ENCODE measurements at regions not wholly inside any gene's neighbourhood (a gene's known extent, or its start where the extent isn't known, plus 50 kb on each side); places are given as distances from the start of the nearest gene placed in this dataset.
"Not testable (repeated sequence)": the region's sequence is repeated elsewhere in the genome, so short reads cannot be mapped to it uniquely, and the experiment has no call there.

DNA sequence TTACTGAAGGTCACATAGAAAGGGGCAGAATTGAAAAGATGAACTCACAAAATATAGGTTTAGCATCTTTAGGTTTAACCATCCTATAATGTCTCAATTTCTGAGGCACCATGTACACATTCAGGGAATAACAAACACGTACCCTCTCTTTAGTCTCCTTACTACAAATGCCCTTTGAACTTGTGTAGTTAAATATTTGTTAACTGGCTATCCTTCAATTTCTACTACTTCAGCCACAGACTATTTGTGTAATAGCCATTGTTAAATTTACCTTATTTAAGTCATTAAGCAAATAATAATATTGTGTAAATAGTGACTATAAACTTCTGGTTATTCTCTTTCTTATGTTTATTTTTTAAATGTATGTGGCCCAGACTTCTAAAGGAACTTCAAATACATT is 600.5 kb downstream of the KCNT2 start:
- TF ChIP-seq, protein P1, sequence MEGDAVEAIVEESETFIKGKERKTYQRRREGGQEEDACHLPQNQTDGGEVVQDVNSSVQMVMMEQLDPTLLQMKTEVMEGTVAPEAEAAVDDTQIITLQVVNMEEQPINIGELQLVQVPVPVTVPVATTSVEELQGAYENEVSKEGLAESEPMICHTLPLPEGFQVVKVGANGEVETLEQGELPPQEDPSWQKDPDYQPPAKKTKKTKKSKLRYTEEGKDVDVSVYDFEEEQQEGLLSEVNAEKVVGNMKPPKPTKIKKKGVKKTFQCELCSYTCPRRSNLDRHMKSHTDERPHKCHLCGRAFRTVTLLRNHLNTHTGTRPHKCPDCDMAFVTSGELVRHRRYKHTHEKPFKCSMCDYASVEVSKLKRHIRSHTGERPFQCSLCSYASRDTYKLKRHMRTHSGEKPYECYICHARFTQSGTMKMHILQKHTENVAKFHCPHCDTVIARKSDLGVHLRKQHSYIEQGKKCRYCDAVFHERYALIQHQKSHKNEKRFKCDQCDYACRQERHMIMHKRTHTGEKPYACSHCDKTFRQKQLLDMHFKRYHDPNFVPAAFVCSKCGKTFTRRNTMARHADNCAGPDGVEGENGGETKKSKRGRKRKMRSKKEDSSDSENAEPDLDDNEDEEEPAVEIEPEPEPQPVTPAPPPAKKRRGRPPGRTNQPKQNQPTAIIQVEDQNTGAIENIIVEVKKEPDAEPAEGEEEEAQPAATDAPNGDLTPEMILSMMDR (conservative IDR thresholded peaks at IDR 0.05; ENCODE audit: low read length): no peak
- no peak overlapping the region for H3K4me3 ChIP-seq (ENCODE audit: low read length)
- no peak for DNase-seq (ENCODE audit: low read depth)

DNA sequence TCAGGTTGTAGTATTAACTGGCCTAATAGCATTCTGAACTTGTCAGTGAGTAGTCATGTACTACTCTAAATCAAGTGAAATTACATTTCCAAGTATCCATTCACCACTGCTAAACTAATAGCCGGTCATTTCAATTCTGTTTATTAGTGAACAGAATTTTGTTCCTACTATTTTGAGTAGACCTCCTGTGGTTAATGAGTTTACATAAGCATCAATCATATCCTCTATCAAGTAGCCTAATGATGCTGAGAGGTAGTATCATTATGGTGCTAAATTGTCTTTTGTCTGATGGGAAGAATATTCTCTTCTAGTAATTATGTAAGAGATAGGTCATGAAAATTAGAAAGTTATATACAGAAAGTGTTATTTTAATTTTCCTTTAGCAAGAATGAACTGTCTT is 602.8 kb downstream of the KCNT2 start:
- TF ChIP-seq, protein P1 (conservative IDR thresholded peaks at IDR 0.05; ENCODE audit: low read length): no peak
- no peak for DNase-seq (ENCODE audit: low read depth)
- no peak overlapping the region for H3K4me3 ChIP-seq (ENCODE audit: low read length)

DNA sequence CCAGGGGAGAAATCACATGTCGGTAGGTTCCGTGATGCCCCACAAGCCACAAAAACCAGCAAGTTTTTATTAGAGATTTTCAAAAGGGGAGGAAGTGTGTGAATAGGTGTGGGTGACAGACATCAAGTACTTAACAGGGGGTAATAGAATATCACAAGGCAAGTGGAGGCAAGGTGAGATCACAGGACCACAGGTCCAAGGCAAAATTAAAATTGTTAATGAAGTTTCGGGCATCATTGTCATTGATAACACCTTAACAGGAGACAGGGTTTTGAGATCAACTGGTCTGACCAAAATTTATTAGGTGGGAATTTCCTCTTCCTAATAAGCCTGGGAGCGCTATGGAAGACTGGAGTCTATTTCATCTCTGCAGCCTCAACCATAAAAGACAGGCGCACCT is 603.9 kb downstream of the KCNT2 start:
- not testable (repeated sequence) for DNase-seq (ENCODE audit: low read depth); H3K4me3 ChIP-seq (ENCODE audit: low read length)

DNA sequence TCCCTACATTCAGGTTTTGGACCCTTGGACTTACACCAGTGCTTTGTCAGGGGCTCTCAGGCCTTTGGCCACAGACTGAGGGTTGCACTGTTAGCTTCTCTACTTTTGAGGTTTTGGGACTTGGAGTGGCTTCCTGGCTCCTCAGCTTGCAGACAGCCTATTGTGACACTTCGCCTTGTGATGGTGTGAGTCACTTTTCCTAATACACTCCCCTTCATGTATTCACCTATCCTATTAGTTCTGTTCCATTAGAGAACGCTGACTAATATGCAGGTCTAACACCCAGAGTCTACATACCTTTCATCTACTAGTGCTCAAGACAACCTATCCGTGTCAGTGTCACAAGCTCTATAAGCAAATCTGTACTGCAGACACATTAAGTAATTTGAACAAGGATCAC is 605.3 kb downstream of the KCNT2 start:
- TF ChIP-seq, protein P1 (conservative IDR thresholded peaks at IDR 0.05; ENCODE audit: low read length): no peak
- no peak overlapping the region for H3K4me3 ChIP-seq (ENCODE audit: low read length)
- no peak for DNase-seq (ENCODE audit: low read depth)

DNA sequence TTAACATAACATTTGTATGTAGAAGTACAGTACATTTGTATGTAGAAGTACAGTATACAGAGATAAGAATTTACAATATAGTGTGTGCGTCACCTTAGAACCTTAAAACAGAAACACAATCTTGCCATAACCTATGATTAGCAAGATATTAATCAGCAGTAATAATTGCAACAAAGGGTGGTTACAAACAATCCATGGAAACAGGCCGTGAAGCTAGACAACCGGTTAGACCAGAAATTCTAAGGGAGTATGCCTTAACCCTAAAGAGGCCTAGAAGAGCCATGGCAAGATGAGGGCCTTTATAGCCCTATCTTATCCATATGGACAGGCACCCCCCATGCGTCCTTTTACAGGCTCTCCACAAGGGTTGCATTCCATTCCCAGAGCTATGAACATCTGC is 605.9 kb downstream of the KCNT2 start:
- not testable (repeated sequence) for DNase-seq (ENCODE audit: low read depth)

DNA sequence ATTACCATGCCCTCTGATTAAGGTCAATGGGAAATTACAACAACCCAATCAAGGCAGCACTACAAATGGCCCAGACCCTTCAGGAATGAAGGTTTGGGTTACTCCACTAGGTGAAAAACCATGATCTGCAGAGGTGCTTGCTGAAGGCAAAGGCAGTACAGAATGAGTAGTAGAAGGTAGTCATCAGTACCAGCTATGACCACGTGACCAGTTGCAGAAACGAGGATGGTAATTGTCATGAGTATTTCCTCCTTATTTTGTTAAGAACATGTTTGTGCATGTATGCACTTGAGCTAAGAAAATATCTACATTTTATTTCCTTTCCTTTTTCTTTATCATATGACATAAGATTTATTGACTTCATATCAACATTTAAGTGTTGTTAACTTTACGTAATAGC is 607.1 kb downstream of the KCNT2 start:
- DNase-seq (ENCODE audit: low read depth): no peak
- H3K4me3 ChIP-seq (ENCODE audit: low read length): no peak overlapping the region
- TF ChIP-seq, protein P1 (conservative IDR thresholded peaks at IDR 0.05; ENCODE audit: low read length): no peak

More for the DNA sequence above, 605.9 kb downstream of the KCNT2 start:
- H3K4me3 ChIP-seq (ENCODE audit: low read length): not testable (repeated sequence)

DNA sequence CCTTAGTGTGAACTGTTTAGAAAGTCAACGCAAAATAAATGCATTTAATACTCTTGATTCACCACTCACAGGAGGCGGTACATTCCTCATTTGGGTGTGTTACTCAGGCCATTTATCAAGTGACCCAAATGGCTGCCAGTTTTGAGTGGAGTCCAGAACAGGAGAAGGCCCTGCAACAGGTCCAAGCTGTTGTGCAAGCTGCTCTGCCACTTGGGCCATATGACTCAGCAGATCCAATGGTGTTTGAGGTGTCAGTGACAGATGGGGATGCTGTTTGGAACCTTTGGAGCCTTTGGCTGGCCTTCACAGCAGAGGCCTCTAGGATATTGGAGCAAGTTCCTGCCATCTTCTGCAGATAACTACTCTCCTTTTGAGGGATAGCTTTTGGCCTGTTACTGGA is 609.2 kb downstream of the KCNT2 start:
- TF ChIP-seq, protein P1 (conservative IDR thresholded peaks at IDR 0.05; ENCODE audit: low read length): no peak
- DNase-seq (ENCODE audit: low read depth): no peak
- H3K4me3 ChIP-seq (ENCODE audit: low read length): no peak overlapping the region

DNA sequence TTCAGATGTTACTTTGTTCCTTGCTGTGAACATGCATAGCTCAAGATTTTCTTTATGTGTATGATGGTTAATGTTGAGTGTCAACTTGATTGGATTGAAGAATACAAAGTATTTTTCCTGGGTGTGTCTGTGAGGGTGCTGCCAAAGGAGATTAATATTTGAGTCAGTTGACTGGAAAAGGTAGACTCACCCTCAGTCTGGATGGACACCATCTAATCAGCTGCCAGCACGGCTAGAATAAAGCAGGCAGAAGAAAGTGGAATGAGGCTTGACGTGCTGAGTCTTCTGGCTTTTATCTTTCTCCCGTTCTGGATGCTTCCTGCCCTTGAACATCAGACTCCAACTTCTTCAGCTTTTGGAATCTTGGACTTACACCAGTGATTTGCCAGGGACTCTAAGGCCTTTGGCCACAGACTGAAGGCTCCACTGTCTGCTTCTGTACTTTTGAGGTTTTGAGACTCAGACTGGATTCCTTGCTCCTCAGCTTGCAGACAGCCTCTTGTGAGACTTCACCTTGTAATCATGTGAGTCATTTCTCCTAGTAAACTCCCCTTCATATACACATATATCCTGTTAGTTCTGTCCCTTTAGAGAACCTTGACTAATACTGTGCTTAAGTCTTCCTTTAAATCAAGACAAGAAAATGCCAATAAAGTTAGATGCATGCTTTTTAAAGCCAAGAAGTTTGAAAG is 626.6 kb downstream of the KCNT2 start:
- no peak for DNase-seq (ENCODE audit: low read depth)
- TF ChIP-seq, protein P1 (conservative IDR thresholded peaks at IDR 0.05; ENCODE audit: low read length): no peak
- no peak overlapping the region for H3K4me3 ChIP-seq (ENCODE audit: low read length)
